ENCODE measurements at regions not wholly inside any gene's neighbourhood (a gene's known extent, or its start where the extent isn't known, plus 50 kb on each side); places are given as distances from the start of the nearest gene placed in this dataset.

GRCh38 chr12:89161557-89161956 is 190.7 kb downstream of the DUSP6 start:
- Histone ChIP-seq H2AFZ (ENCODE audit: low read depth, low read length) (no peak overlapping the region), H3K9me3 (ENCODE audit: low read length) (no peaks in the 10 kb centered on the region), H3F3A (ENCODE audit: insufficient read depth, low read length, poor library complexity, severe bottlenecking) (no peaks in the 10 kb centered on the region), H3K9ac (ENCODE audit: low read length) (no peak overlapping the region), H3K4me2 (ENCODE audit: low read length) (no peak overlapping the region), H3K79me2 (replicated peaks; ENCODE audit: insufficient read depth, low read length) (no peaks in the 10 kb centered on the region), H3K27ac (ENCODE audit: low read length) (no peak overlapping the region), H4K20me1 (ENCODE audit: insufficient read depth) (no peaks in the 10 kb centered on the region), H3K9me2 (ENCODE audit: insufficient read depth, low read length) (no peaks in the 10 kb centered on the region), H3K27me3 (ENCODE audit: insufficient read depth, low read depth, low read length) (no peaks in the 10 kb centered on the region), H3K36me3 (ENCODE audit: insufficient read depth, low read length) (no peaks in the 10 kb centered on the region), H3K4me3 (ENCODE audit: low read length) (no peak overlapping the region)
- TF ChIP-seq CTCF (IDR thresholded peaks at IDR 0.05; ENCODE audit: poor library complexity, severe bottlenecking) = no peak
- no peak for TF ChIP-seq EZH2 (IDR thresholded peaks at IDR 0.05; ENCODE audit: borderline replicate concordance, insufficient read depth, low read length, poor library complexity, severe bottlenecking)
- no peak for TF ChIP-seq POLR2AphosphoS5 (IDR thresholded peaks at IDR 0.05)
- TF ChIP-seq EP300 (conservative IDR thresholded peaks at IDR 0.05; ENCODE audit: poor library complexity, severe bottlenecking) = no peak
- TF ChIP-seq REST (IDR thresholded peaks at IDR 0.05; ENCODE audit: borderline replicate concordance) = no peak
- no peak for TF ChIP-seq SMC3 (conservative IDR thresholded peaks at IDR 0.05; ENCODE audit: poor library complexity)

GRCh38 chr12:89160716-89161123 is 191.6 kb downstream of the DUSP6 start:
- no peaks in the 10 kb centered on the region for H4K20me1 ChIP-seq (ENCODE audit: insufficient read depth)
- H3K36me3 ChIP-seq (ENCODE audit: insufficient read depth, low read length) = no peaks in the 10 kb centered on the region
- H2AFZ ChIP-seq (ENCODE audit: low read depth, low read length) = no peak overlapping the region
- H3F3A ChIP-seq (ENCODE audit: insufficient read depth, low read length, poor library complexity, severe bottlenecking) = no peaks in the 10 kb centered on the region
- no peaks in the 10 kb centered on the region for H3K79me2 ChIP-seq (replicated peaks; ENCODE audit: insufficient read depth, low read length)
- H3K27ac ChIP-seq (ENCODE audit: low read length) = no peak overlapping the region
- TF ChIP-seq TAF1 (IDR thresholded peaks at IDR 0.05; ENCODE audit: low read depth) = no peak
- TF ChIP-seq EP300 (conservative IDR thresholded peaks at IDR 0.05; ENCODE audit: poor library complexity, severe bottlenecking) = no peak
- no peak for TF ChIP-seq CTCF (IDR thresholded peaks at IDR 0.05; ENCODE audit: poor library complexity, severe bottlenecking)
- TF ChIP-seq MXI1 (conservative IDR thresholded peaks at IDR 0.05; ENCODE audit: poor library complexity, severe bottlenecking) = no peak
- no peak overlapping the region for H3K4me2 ChIP-seq (ENCODE audit: low read length)
- H3K9me2 ChIP-seq (ENCODE audit: insufficient read depth, low read length) = no peaks in the 10 kb centered on the region
- no peaks in the 10 kb centered on the region for H3K27me3 ChIP-seq (ENCODE audit: insufficient read depth, low read depth, low read length)
- no peak overlapping the region for H3K9ac ChIP-seq (ENCODE audit: low read length)
- no peak overlapping the region for H3K4me3 ChIP-seq (ENCODE audit: low read length)
- no peaks in the 10 kb centered on the region for H3K9me3 ChIP-seq (ENCODE audit: low read length)
